GM21619 (cell line): ENCODE measurements at regions not wholly inside any gene's neighbourhood (a gene's known extent, or its start where the extent isn't known, plus 50 kb on each side); places are given as distances from the start of the nearest gene placed in this dataset.
"Not testable (repeated sequence)": the region's sequence is repeated elsewhere in the genome, so short reads cannot be mapped to it uniquely, and the experiment has no call there.

Source experiments
- ATAC-seq: cut with Tn5 transposase; IDR thresholded peaks from one replicate; pipeline ENCODE4 v1.9.1; 2021; ENCODE audit not compliant: unreplicated experiment

DNA sequence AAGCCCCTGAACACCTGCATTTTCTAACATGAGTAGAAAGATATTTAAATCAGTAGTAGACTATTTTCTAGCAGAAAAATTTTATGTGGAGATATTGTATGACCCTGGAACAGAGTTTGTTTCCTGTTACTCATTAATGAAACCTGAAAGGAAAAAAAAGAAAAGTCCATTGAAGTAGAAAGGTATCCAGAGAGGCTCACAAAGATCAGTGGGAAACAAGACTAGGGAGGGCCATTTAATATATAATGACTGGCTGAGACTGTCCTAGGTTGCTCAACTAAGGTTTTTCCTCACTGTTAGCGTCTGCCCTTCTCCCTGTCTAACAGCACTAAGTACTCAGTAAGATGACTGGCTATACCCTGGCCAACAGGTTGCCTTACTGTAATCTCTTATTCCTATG is 788.6 kb downstream of the GLUD2 start:
- no peak for ATAC-seq

DNA sequence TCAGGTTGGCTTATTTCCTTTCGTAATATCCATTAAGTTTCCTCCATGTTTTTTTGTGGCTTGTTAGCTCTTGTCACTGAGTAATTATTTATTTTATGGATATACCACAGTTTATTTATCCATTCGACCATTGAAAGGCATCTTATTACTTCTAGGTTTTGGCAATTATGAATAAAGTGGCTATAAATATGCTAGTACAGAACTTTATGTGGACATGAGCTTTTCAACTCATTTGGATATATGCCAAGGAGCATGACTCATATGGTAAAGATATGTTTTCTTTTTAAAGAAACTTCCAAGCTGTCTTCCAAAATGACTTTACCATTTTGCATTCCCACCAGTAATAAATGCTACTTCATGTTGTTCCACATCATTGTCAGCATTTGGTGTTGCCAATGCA is 803.6 kb downstream of the GLUD2 start:
- no peak for ATAC-seq

DNA sequence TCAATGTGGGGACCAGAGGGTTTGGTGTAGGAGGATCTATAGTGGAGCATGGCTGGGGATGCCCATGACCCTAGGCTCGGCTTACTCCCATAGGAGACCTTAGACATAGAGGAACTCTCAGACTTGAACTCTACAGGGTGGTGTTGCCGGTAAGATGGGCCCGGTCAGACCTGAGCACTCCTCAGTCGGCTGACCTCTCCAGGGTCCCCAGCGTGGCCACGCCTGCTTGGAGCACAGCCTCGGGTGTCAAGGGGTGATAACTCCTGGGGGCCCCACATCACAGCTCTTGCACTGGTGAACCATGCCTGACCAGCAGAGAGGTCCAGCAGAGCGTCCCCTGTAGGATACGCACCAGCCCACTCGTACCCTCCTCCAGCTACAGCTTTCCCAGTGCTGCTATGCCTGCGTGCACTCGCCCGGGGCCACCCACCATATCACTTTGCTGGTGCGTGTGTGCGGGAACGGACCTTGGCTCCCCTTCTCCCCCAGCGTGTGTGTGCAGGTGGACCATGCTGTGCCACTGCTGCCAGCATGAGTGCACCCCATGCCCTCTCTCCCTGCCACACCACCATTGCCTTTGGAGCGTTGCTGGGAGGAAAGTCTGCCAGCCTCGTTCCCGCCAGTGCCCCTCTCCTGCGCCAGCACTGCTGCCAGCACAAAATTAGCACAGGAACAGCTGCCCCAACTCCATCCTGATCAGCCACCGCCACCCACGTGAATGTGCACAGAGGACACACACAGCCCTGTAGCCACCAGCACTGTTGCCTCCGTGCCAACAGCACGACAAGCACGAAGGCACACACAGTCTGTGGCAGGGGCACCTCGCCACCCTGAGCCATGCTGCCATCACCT is 806.6 kb downstream of the GLUD2 start:
- ATAC-seq: no peak

DNA sequence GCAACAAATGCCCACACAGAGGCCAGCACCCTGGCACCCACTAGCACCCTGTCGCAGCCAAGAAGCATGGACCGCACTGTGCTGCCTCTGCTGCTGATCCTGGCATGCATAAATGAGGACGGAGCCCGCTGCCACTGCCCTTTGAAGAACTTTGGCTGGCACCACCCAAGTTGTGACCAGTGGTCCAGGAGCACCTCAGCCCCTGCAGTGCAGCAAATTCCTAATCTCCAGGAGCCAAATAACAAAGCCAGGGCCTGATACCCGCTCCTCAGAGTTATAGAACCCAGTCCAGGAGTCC is 807.2 kb downstream of the GLUD2 start:
- no peak for ATAC-seq

DNA sequence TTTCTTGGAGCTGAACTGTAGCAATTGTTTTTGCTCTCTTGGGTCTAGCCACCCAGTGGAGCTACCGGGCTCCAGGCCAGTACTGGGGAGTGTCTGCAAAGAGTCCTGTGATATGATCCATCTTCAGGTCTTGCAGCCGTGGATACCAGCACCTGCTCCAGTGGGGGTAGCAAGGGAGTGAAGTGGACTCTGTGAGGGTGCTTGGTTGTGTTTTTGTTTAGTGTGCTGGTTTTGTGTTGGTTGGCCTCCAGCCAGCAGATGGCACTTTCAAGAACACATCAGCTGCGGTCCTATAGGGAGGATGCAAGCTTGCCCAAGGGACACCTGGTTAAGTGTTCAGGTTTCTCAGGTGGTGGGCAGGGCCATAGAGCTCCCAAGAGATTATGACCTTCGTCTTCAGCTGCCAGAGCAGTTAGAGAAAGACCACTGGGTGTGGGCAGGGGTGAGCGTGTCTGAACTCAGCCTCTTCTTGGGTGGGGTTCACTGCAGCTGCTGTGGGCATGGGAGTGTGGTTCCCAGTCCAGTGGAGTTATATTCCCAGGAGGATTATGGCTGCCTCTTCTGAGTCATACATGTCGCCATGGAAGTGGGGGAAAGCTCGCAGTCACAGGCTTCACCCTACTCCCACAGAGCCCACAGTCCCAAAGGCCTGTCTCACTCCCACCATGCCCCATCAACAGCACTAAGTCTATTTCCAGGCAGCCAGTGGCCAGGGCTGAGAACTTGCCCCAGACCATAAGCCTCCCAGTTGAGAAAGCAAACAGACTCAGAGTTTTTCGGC is 811.6 kb downstream of the GLUD2 start:
- no peak for ATAC-seq

DNA sequence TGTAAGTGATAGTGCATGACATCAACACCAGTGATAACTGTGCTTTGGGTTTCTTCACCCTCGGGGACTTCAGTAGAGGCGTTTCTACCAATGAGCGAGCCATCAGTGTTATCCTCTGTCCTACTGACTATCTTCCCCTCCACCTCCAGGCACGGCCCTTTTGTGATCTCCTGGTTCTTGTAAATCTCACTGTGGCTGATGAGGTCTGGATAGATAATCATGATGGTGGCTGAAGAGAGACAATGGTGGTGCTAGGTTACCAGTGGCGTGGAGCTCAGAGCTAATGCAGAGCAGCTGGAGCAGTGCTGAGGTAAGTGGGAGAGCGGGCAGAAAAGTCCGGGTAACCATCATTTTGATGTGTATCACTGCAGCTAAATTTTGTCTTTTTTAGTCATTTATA is 816.6 kb downstream of the GLUD2 start:
- ATAC-seq: no peak

DNA sequence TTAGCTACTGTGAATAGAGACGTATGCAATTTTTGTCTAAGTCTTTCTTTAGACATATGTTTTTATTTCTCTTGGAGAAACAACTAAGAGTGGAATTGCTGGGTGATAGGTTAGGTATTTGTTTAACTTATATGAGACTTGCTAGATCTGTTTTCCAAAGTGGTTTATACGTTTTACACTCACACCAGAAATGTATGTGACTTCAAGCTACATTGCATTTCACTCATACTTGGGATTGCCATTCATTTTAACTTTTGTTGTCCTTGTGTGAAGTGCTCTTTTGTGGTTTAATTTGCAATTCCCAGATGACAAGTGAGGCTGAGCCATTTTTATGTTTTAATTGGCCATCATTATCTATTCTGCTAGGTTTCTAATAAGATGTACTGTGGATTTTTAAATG is 817.2 kb downstream of the GLUD2 start:
- ATAC-seq: no peak

DNA sequence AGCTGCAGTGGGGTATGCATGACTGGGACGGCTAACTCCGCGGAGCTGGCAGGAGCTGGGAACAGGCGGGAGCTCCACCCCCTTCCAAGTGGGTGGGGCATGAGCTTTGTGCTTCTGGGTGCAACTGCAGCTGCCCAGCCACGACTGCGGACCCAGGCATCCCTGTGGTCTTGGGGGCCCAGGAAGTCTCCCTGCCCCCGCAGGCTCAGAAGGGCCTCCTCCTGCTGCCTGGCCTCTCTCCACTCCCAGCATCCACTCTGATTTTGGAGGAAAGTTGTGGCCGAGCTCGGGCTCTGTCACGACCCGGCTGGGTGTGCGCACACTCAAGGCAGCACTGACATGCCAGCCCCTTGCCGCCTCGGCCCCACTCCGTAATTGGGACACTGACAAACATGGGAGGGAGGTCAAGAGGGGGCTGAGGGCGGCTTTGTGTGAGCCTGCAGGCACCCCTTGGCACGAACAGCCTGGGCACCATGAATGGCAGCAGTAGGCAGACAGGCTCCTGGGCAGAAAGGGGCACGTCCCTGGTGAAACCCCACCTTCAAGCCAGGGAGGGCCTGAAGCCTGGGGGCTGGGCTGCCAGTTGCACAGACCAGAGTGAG is 822.6 kb downstream of the GLUD2 start:
- no peak for ATAC-seq

DNA sequence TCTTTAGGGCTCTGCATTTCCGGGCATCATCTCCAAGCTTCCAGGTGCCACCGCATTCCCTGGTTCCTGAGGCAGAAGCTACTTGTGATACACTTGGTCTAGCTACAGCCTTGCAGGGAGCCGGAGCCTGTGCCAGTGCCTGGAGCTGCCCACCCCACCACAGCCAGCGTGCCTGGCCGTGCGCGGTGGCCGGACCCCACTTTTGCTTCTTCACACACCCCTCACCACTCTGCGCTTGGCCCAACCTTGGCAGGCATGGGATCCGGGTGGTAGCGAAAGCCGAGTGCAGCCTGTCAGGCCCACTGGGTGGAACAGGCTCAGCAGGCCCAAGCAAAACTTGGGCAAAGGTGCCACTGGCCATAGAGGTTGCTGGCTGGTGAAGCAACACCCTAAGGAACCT is 823.7 kb downstream of the GLUD2 start:
- ATAC-seq: no peak

DNA sequence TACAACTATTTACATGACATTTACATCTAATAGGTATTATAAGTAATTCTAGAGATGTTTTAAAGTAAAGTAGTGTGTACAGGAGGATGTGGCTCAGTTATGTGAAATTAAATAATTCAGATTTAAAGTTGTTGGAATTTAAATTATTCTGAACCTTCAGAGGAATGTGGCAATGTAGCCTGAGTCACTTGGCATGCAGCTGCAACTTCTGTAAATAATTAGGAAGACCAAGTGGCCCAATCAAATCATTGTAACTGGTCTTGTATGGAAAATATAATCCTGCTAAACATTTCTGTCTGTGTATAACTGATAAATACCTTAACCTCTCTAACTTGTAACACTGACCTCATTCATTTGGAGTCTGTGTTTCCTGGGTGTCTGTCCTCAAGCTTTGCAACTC is 828.9 kb downstream of the GLUD2 start:
- ATAC-seq: no peak

DNA sequence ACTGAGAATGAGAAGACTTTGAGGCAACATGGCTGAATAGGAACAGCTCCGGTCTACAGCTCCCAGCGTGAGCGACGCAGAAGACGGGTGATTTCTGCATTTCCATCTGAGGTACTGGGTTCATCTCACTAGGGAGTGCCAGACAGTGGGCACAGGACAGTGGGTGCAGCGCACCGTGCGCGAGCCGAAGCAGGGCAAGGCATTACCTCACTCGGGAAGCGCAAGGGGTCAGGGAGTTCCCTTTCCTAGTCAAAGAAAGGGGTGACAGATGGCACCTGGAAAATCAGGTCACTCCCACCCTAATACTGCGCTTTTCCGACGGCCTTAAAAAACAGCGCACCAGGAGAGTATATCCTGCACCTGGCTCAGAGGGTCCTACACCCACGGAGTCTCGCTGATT is 829.9 kb downstream of the GLUD2 start:
- not testable (repeated sequence) for ATAC-seq

DNA sequence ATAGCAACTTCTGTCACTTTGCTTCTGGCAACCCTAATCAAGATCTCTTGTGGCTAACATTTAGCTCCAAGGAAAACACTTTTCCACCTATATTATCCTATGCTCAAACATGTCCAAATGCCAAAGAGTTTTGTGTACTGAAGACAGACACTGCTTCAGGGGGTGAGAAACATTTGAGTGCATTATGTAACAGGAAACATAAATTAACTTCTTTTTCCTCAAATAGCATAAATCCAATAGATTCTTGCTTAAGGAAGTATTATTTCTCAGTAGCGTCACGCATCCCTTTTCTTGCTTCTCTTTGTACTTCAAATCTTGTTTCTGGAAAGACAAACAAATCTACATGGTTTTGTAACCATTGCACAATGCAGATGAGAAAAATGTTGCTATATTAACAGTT is 839.1 kb downstream of the GLUD2 start:
- ATAC-seq: no peak

DNA sequence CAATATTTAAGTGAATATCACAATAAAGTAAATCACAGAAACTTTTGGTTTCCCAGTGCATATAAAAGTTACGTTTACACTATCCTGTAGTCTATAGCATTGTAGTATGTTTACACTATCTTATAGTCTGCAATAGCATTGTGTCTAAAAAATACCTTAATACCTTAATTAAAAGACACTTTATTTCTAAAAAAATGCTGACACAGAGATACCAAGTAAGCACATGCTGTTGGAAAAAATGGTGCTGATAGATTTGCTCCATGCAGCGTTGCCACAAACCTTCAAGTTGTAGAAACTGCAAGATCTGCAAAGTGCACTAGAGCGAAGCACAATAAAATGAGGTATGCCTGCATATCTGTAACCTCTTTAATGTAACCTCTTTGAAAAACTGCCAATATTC is 847.3 kb downstream of the GLUD2 start:
- ATAC-seq: no peak

DNA sequence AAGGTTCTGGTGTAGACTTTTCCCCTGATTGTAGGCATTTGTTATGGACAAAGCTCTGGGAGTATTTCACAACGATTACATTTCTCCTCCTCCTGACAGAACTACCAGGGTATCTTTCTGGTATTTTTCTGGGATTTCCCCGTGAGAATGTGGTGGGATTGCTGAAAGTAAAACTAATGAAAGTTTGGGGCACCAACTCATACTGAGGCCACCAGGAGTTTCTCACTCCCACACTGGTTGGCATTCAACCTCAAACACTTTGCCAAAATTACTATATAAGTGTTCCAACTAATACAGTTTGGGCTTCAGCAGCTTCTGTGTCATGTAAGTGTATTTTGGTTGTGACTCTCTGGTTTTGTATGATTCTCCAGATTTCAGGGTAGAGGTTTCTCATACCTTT is 855.1 kb downstream of the GLUD2 start:
- no peak for ATAC-seq

DNA sequence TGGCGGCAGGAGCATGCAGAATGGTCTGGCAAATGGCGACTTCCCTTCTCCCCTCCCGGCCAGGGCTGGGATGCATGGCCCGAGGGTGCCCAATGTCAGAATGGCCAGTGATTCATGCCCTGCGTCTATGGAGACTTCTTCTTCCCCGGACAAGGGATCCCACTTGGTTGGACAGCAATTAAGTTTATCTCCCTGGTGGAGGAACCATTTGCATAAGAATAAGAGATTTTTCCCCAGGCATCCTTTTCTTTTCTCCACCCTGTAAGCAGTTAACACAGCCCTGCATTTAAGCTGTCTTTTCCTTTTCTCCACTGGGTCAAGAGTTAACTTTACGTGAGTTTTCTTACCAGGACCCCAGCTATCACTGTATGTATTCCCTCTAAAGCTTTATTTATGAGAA is 856.6 kb downstream of the GLUD2 start:
- ATAC-seq: no peak

DNA sequence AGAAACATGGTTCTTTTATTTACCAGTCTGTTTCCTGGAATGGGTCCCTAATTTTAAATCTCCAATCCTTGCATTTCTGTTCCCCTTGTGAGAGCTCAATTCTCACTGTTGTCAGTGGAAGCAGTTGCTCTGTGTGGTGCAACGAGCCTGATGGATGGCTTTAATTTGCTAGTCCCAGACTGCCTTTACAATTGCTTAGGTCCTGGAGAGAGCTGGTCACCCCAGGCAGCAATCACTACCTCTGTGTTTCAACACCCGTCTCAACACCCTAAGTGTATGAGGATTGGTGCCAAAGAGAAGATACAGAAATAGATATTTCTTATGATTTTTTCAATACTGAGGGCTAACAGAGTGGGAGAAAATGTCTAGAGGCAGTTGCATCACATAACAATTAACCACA is 873.8 kb downstream of the GLUD2 start:
- ATAC-seq: no peak

DNA sequence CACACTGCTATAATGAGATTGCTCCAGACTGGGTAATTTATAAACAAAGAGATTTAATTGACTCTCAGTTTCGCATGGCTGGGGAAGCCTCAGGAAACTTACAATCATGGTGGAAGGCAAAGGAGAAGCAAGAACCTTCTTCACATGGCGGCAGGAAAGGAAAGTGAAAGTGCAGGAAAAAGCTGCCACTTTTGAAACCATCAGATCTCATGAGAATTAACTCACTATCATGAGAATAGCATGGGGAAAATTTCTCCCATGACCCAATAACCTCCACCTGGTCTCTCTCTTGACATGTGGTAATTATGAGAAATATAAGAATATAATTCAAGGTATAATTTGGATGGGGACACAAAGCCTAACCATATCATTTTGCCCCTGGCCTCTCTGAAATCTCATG is 884.2 kb downstream of the GLUD2 start:
- ATAC-seq: no peak

DNA sequence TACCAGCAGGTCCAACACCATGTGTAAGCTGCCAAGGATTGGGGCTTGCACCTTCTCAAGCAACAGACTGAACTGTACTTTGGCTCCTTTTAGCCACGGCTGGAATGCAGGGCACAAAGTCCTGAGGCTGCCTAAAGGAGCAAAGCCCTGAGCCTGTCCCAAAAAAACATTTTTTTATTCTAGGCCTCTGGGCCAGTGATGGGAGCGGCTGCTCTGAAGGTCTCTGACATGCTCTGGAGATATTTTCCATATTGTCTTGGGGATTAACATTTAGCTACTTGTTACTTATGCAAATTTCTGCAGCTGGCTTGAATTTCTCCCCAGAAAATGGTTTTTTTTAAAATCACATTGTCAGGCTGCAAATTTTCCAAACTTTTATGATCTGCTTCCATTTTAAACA is 885.3 kb downstream of the GLUD2 start:
- no peak for ATAC-seq

DNA sequence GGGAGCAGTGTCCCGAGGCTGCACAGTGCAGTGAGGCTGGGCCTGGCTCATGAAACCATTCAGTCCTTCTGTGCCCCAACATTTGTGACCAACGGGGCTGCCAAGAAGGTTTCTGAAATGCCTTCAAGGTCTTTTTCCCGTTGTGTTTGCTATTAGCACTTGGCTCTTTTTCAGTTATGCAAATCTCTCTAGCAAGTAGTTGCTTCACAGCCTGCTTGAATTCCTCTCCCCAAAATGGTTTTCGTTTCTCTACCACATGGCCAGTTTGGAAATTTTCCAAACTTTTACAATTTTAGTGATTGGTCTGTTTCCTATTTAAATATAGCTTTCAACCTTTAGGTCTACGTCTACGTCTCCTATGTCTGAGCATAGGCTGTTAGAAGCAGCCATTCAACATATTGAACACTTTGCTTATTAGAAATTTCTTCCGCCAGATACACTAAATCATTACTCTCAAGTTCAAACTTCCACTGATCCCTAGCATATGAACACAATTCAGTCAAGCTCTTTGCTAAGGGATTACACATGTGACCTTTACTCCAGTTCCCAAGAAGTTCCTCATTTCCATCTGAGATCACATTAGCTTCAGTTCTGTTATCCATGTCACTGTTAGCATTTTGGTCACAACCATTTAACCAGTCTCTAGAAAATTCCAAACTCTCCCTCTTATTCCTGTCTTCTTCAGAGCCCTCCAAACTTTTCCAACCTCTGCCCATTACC is 901.8 kb downstream of the GLUD2 start:
- no peak for ATAC-seq

DNA sequence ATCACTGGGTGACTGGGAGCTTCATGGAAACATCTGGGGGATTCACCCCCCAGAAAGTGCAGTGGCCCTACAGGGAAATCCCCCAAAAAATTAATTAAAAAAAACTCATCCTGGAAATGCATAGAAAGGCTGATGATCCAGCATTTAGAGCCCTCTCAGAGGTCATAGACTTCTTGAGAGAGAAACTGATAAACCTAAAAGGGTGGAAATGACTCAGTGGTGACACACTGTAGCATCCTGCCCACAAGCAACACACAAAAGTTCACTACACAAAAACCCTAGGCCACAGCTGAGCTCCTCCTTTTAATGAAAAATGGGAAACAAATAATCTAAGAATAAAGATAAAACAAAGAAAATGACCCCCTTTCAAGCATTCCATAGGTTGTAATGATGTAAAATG is 911.5 kb downstream of the GLUD2 start:
- no peak for ATAC-seq

DNA sequence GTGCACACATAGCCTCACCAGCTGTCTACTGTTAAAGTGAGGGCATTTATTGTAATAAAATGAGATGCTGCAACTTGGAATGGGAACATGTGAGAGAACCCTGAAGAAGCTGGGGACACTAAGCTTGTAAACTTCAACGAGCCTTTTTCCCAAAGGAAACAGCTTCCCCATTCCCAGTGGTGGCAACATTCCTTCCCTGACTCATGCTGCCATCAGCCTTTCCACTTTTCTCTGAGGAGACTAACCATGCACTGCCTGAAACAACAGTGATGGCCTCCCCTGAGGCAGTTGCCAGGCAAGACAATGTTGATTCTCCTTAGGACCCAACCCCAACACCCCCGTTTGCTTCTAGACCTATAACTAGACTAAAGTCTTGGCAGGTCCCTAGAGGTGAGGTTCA is 928.3 kb downstream of the GLUD2 start:
- ATAC-seq: no peak

DNA sequence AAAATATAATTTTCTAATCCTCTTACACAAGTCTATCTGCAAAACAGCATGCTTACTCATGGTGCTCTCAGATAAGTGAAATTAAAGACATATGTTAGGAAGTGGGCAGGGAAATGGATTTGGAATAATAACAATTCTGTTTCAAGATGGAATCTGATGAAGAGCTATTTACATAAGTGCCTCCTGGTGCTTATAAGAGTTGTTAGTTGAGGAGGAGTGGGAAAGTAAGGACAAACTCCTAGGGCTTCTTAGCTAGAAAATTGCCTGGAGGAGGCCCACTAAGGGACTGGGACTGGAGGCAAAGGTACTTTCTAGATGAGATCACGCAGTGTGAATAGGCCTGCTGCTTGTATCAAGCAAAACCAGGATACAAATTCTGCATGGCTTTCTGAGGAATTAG is 939.8 kb downstream of the GLUD2 start:
- ATAC-seq: no peak
